ENCODE measurements at regions not wholly inside any gene's neighbourhood (a gene's known extent, or its start where the extent isn't known, plus 50 kb on each side); places are given as distances from the start of the nearest gene placed in this dataset.

GRCh38 chr11:127471662-127472061 lies 471.1 kb upstream of the KIRREL3 start:
- no peak overlapping the region for H3K4me3 Mint-ChIP-seq
- no peaks in the 10 kb centered on the region for H3K36me3 Mint-ChIP-seq (ENCODE audit: low read depth)
- H3K9me3 ChIP-seq (ENCODE audit: control insufficient read depth, low read length): no peaks in the 10 kb centered on the region
- WGBS, 2 experiments (ENCODE audit: insufficient coverage in 1 of 2, insufficient read length in 1 of 2): 97% methylated on average over 3 of the region's 3 CpGs; no CpG with 5 or more reads in 1 of the 2 experiments
- H3K4me3 ChIP-seq (ENCODE audit: low read length): no peak overlapping the region
- H3K27me3 Mint-ChIP-seq (ENCODE audit: insufficient read depth): peaks cover 8% of the 10 kb centered on the region
- peak; percentile 58 for TF ChIP-seq CTCF (conservative IDR thresholded peaks at IDR 0.05)
- no peak overlapping the region for H3K9ac ChIP-seq (ENCODE audit: extremely low read depth, low read length, poor library complexity, severe bottlenecking)
- DNase-seq: no peak
- H3K36me3 ChIP-seq (ENCODE audit: control insufficient read depth, insufficient read depth, low read length): no peaks in the 10 kb centered on the region
- H3K27ac ChIP-seq (ENCODE audit: low read depth, low read length): no peak overlapping the region
- no peak overlapping the region for H3K27ac Mint-ChIP-seq
- H3K9me3 Mint-ChIP-seq: no peaks in the 10 kb centered on the region
- peaks cover 26% of the 10 kb centered on the region for H3K4me1 Mint-ChIP-seq
- H3K27me3 ChIP-seq (ENCODE audit: control insufficient read depth, insufficient read depth, low read length, poor library complexity, severe bottlenecking): no peaks in the 10 kb centered on the region
- H3K4me1 ChIP-seq (ENCODE audit: control insufficient read depth, insufficient read depth, low read length): peaks cover 13% of the 10 kb centered on the region

- Histone ChIP-seq H3K27ac (ENCODE audit: low read depth, low read length) (no peak overlapping the region), H3K9me3 (ENCODE audit: control insufficient read depth, low read length) (no peaks in the 10 kb centered on the region), H3K4me1 (ENCODE audit: control insufficient read depth, insufficient read depth, low read length) (peaks cover 14% of the 10 kb centered on the region), H3K27me3 (ENCODE audit: control insufficient read depth, insufficient read depth, low read length, poor library complexity, severe bottlenecking) (no peaks in the 10 kb centered on the region), H3K36me3 (ENCODE audit: control insufficient read depth, insufficient read depth, low read length) (no peaks in the 10 kb centered on the region), H3K9ac (ENCODE audit: extremely low read depth, low read length, poor library complexity, severe bottlenecking) (no peak overlapping the region), H3K4me3 (ENCODE audit: low read length) (no peak overlapping the region)
- H3K27me3 Mint-ChIP-seq (ENCODE audit: insufficient read depth): peaks cover 4% of the 10 kb centered on the region
- no peak overlapping the region for H3K4me3 Mint-ChIP-seq
- TF ChIP-seq CTCF (conservative IDR thresholded peaks at IDR 0.05): peak; percentile 85
- peak; percentile 55 for DNase-seq
- H3K36me3 Mint-ChIP-seq (ENCODE audit: low read depth): no peaks in the 10 kb centered on the region
- H3K4me1 Mint-ChIP-seq: peaks cover 31% of the 10 kb centered on the region
- 97 to 100% methylated on average over 1 to 3 of the region's 4 CpGs for WGBS, 2 experiments (ENCODE audit: insufficient coverage in 1 of 2, insufficient read length in 1 of 2)
- H3K9me3 Mint-ChIP-seq: no peaks in the 10 kb centered on the region
- H3K27ac Mint-ChIP-seq: no peak overlapping the region
These were observed 469.8 kb upstream of the KIRREL3 start for GRCh38 chr11:127470306-127470884.

GRCh38 chr11:127464325-127464724 lies 463.8 kb upstream of the KIRREL3 start:
- Histone ChIP-seq H3K27ac (ENCODE audit: low read depth, low read length) (no peak overlapping the region), H3K4me1 (ENCODE audit: control insufficient read depth, insufficient read depth, low read length) (peaks cover 32% of the 10 kb centered on the region), H3K27me3 (ENCODE audit: control insufficient read depth, insufficient read depth, low read length, poor library complexity, severe bottlenecking) (no peaks in the 10 kb centered on the region), H3K9ac (ENCODE audit: extremely low read depth, low read length, poor library complexity, severe bottlenecking) (no peak overlapping the region), H3K4me3 (ENCODE audit: low read length) (no peak overlapping the region), H3K9me3 (ENCODE audit: control insufficient read depth, low read length) (no peaks in the 10 kb centered on the region), H3K36me3 (ENCODE audit: control insufficient read depth, insufficient read depth, low read length) (no peaks in the 10 kb centered on the region)
- WGBS, 2 experiments (ENCODE audit: insufficient coverage in 1 of 2, insufficient read length in 1 of 2): 92 to 100% methylated on average over 1 to 6 of the region's 6 CpGs
- DNase-seq: no peak
- H3K4me1 Mint-ChIP-seq: peaks cover 66% of the 10 kb centered on the region
- H3K9me3 Mint-ChIP-seq: no peaks in the 10 kb centered on the region
- H3K4me3 Mint-ChIP-seq: no peak overlapping the region
- no peak overlapping the region for H3K27ac Mint-ChIP-seq
- H3K36me3 Mint-ChIP-seq (ENCODE audit: low read depth): no peaks in the 10 kb centered on the region
- TF ChIP-seq CTCF (conservative IDR thresholded peaks at IDR 0.05): no peak
- no peaks in the 10 kb centered on the region for H3K27me3 Mint-ChIP-seq (ENCODE audit: insufficient read depth)
